Astrocyte (in vitro differentiated cells and primary cell): ENCODE measurements at regions not wholly inside any gene's neighbourhood (a gene's known extent, or its start where the extent isn't known, plus 50 kb on each side); places are given as distances from the start of the nearest gene placed in this dataset.
A peak's percentile ranks its signal among the peaks of the same experiment; 100 is the strongest.

Experiments used
- DNase-seq: peaks from one replicate; pipeline ENCODE4 v3.0.0-alpha.2; 2010; ENCODE audit warnings: low read depth
- FAIRE-seq: peaks from 2 replicates; lab custom pipeline; 2011; peaks lifted over from hg19 to GRCh38; lab: Jason Lieb, UNC
- H2AFZ ChIP-seq: 2 replicates; pipeline ENCODE4 v1.6.0; 2012; ENCODE audit warnings: low read depth, low read length, inconsistent platforms
- H3K27ac ChIP-seq: 2 replicates; pipeline ENCODE4 v1.5.1; 2011; ENCODE audit warnings: low read depth, low read length, inconsistent platforms
- H3K27me3 ChIP-seq: 2 replicates; pipeline ENCODE4 v1.6.0; 2011; ENCODE audit warnings: low read length, inconsistent platforms; ENCODE audit not compliant: insufficient read depth
- H3K36me3 ChIP-seq: 2 replicates; pipeline ENCODE4 v1.5.1; 2011; ENCODE audit warnings: low read length, inconsistent platforms; ENCODE audit not compliant: insufficient read depth
- H3K4me1 ChIP-seq: 2 replicates; pipeline ENCODE4 v1.5.1; 2011; ENCODE audit warnings: low read length, inconsistent platforms; ENCODE audit not compliant: insufficient read depth
- H3K4me2 ChIP-seq: 2 replicates; pipeline ENCODE4 v1.6.0; 2012; ENCODE audit warnings: low read length, inconsistent platforms
- H3K4me3 ChIP-seq: 2 replicates; pipeline ENCODE4 v1.5.1; 2011; ENCODE audit warnings: low read depth, mild to moderate bottlenecking, low read length, inconsistent platforms; ENCODE audit not compliant: insufficient read depth
- H3K79me2 ChIP-seq: 2 replicates; pipeline ENCODE4 v1.6.0; 2012; ENCODE audit warnings: mild to moderate bottlenecking, low read length, inconsistent platforms; ENCODE audit not compliant: insufficient read depth
- H3K9ac ChIP-seq: 2 replicates; pipeline ENCODE4 v1.6.0; 2012; ENCODE audit warnings: mild to moderate bottlenecking, low read length, inconsistent platforms
- H3K9me3 ChIP-seq: 2 replicates; pipeline ENCODE4 v1.5.1; 2012; ENCODE audit warnings: low read depth, mild to moderate bottlenecking, low read length, inconsistent platforms; ENCODE audit not compliant: insufficient read depth
- H4K20me1 ChIP-seq: 2 replicates; pipeline ENCODE4 v1.6.0; 2012; ENCODE audit warnings: low read length, inconsistent platforms; ENCODE audit not compliant: insufficient read depth
- H3K27ac Mint-ChIP-seq: one replicate; pipeline ENCODE4 v1.8.0; 2021; ENCODE audit warnings: mild to moderate bottlenecking, mixed read lengths; ENCODE audit not compliant: unreplicated experiment
- H3K27me3 Mint-ChIP-seq: one replicate; pipeline ENCODE4 v1.8.0; 2021; ENCODE audit warnings: low read depth, mixed read lengths; ENCODE audit not compliant: unreplicated experiment
- H3K36me3 Mint-ChIP-seq: one replicate; pipeline ENCODE4 v1.8.0; 2021; ENCODE audit warnings: low read depth, mixed read lengths; ENCODE audit not compliant: unreplicated experiment
- H3K4me1 Mint-ChIP-seq: one replicate; pipeline ENCODE4 v1.8.0; 2021; ENCODE audit warnings: low read depth, mixed read lengths; ENCODE audit not compliant: unreplicated experiment
- H3K4me3 Mint-ChIP-seq: one replicate; pipeline ENCODE4 v1.8.0; 2021; ENCODE audit warnings: mild to moderate bottlenecking, moderate library complexity, mixed read lengths; ENCODE audit not compliant: unreplicated experiment
- H3K9me3 Mint-ChIP-seq: one replicate; pipeline ENCODE4 v1.8.0; 2021; ENCODE audit warnings: mild to moderate bottlenecking, mixed read lengths; ENCODE audit not compliant: unreplicated experiment
- EZH2 ChIP-seq: IDR thresholded peaks from 2 replicates; pipeline ENCODE4 v1.6.1; 2012; ENCODE audit warnings: mild to moderate bottlenecking, low read length, inconsistent platforms; ENCODE audit not compliant: insufficient read depth
- TF ChIP-seq, protein P1 (sequence below): IDR thresholded peaks from 2 replicates; pipeline ENCODE4 v1.5.1; 2011; ENCODE audit warnings: low read depth, mild to moderate bottlenecking, inconsistent platforms, low read length, moderate library complexity; ENCODE audit not compliant: insufficient read depth

DNA sequence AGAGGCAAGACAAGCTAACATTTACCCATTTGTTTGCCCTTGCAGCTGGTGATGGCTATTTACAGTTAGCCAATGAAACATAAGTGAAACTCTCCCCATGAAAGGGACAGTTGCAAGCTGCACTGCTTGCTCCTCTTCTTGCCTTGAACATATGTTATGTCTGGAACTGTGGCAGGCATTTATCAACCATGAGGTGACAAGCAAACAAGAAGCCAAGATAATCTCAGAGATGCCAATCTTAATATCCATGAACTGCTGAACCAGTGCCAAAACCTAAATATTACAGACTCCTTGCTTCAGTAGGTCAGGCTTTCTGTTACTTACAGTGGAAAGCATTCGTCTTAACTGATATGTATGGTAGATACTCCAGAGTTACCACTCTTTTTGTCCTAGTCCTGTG is 133.4 kb downstream of the ACTBL2 start:
- FAIRE-seq: no peak

DNA sequence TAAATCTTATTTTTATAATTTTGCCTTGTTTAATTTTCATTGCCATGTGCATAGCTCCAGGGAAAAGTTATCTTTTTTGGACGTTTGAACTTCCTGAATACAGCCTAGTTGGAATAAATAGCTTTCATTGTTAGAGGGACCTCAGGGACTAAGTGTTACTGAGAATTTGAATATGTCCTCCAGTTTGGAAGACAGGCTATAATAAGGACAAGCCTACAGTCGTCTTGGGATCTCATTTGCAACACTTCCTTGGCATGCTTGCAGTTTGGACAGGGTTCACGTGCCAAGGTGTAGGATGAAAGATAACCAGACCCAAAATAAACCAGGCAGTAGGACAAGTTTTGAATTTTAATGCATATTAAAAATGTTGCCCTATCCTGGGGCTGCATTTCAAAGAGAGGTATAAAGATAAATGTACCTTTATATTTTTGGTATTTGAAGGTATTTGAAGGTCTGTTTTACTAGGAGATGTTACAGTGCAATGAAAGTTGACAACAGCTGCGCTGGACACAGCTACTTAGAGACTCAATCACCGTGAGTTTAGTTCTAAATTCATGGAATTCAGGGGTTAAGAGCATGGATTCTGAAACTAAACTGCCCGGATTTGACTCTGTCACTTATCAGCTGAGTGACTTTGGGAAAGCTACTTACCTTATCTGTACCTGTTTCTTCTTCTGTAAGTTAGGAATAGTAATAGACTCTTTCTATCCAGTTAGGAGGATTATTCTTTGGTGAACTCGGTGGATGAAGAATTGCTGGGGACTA is 134.1 kb downstream of the ACTBL2 start:
- DNase-seq (no peak), FAIRE-seq (no peak)
- H3K27me3 ChIP-seq: peaks cover 3% of the 10 kb centered on the region
- H3K36me3 ChIP-seq: no peaks in the 10 kb centered on the region
- H3K27me3 Mint-ChIP-seq: no peaks in the 10 kb centered on the region
- no peak overlapping the region for H3K4me3 ChIP-seq
- H3K79me2 ChIP-seq: no peaks in the 10 kb centered on the region
- H3K4me1 Mint-ChIP-seq: no peaks in the 10 kb centered on the region
- TF ChIP-seq, protein P1, sequence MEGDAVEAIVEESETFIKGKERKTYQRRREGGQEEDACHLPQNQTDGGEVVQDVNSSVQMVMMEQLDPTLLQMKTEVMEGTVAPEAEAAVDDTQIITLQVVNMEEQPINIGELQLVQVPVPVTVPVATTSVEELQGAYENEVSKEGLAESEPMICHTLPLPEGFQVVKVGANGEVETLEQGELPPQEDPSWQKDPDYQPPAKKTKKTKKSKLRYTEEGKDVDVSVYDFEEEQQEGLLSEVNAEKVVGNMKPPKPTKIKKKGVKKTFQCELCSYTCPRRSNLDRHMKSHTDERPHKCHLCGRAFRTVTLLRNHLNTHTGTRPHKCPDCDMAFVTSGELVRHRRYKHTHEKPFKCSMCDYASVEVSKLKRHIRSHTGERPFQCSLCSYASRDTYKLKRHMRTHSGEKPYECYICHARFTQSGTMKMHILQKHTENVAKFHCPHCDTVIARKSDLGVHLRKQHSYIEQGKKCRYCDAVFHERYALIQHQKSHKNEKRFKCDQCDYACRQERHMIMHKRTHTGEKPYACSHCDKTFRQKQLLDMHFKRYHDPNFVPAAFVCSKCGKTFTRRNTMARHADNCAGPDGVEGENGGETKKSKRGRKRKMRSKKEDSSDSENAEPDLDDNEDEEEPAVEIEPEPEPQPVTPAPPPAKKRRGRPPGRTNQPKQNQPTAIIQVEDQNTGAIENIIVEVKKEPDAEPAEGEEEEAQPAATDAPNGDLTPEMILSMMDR: no peak
- no peak for TF ChIP-seq EZH2
- no peaks in the 10 kb centered on the region for H4K20me1 ChIP-seq
- no peak overlapping the region for H3K27ac ChIP-seq
- H3K9me3 Mint-ChIP-seq: no peaks in the 10 kb centered on the region
- H3K4me2 ChIP-seq: no peak overlapping the region
- H3K27ac Mint-ChIP-seq: no peak overlapping the region
- H3K9ac ChIP-seq: no peak overlapping the region
- no peak overlapping the region for H2AFZ ChIP-seq
- no peaks in the 10 kb centered on the region for H3K36me3 Mint-ChIP-seq
- H3K4me3 Mint-ChIP-seq: no peak overlapping the region
- no peaks in the 10 kb centered on the region for H3K4me1 ChIP-seq
- H3K9me3 ChIP-seq: peaks cover 5% of the 10 kb centered on the region

More for the DNA sequence above, 133.4 kb downstream of the ACTBL2 start:
- Histone ChIP-seq H2AFZ (no peak overlapping the region), H3K36me3 (no peaks in the 10 kb centered on the region), H3K9me3 (peaks cover 5% of the 10 kb centered on the region), H3K27ac (no peak overlapping the region), H3K4me3 (no peak overlapping the region), H3K27me3 (peaks cover 3% of the 10 kb centered on the region), H3K4me1 (no peaks in the 10 kb centered on the region), H4K20me1 (no peaks in the 10 kb centered on the region), H3K9ac (no peak overlapping the region), H3K4me2 (no peak overlapping the region), H3K79me2 (no peaks in the 10 kb centered on the region)
- Mint-ChIP-seq H3K27ac (no peak overlapping the region), H3K36me3 (no peaks in the 10 kb centered on the region), H3K4me3 (no peak overlapping the region), H3K9me3 (no peaks in the 10 kb centered on the region), H3K27me3 (no peaks in the 10 kb centered on the region), H3K4me1 (no peaks in the 10 kb centered on the region)
- TF ChIP-seq EZH2: no peak
- peak; percentile 6 for DNase-seq

DNA sequence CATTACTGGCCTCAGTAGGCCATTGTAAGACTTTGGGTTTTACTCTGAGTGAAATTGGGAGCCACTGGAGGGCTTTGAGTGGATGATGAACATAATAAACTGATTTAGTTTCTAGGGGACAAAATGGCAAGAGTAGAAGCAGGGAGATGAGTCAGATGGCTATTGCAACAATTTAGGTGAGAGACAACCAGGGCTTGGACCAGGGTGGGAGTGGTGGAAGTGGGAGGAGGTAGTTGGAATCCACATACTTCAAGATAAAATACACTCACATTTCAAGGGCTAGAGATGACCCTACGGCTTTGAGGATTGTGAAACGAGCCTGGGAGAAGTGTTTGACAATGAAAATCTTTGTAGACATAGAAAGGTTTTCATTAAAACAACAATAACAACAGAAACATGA is 136.3 kb downstream of the ACTBL2 start:
- H3K4me3 Mint-ChIP-seq: no peak overlapping the region
- no peak overlapping the region for H3K9ac ChIP-seq
- no peaks in the 10 kb centered on the region for H4K20me1 ChIP-seq
- FAIRE-seq (no peak), DNase-seq (no peak)
- H3K4me2 ChIP-seq: no peak overlapping the region
- no peaks in the 10 kb centered on the region for H3K9me3 Mint-ChIP-seq
- H3K4me1 ChIP-seq: no peaks in the 10 kb centered on the region
- no peak overlapping the region for H2AFZ ChIP-seq
- no peak for TF ChIP-seq EZH2
- TF ChIP-seq, protein P1: no peak
- no peaks in the 10 kb centered on the region for H3K4me1 Mint-ChIP-seq
- H3K27ac Mint-ChIP-seq: no peak overlapping the region
- no peaks in the 10 kb centered on the region for H3K27me3 Mint-ChIP-seq
- H3K27ac ChIP-seq: no peak overlapping the region
- H3K9me3 ChIP-seq: peaks cover 5% of the 10 kb centered on the region
- no peaks in the 10 kb centered on the region for H3K36me3 Mint-ChIP-seq
- no peaks in the 10 kb centered on the region for H3K79me2 ChIP-seq
- H3K4me3 ChIP-seq: no peak overlapping the region
- H3K27me3 ChIP-seq: peaks cover 3% of the 10 kb centered on the region
- no peaks in the 10 kb centered on the region for H3K36me3 ChIP-seq
